AG10803 (cell line): ENCODE measurements at regions not wholly inside any gene's neighbourhood (a gene's known extent, or its start where the extent isn't known, plus 50 kb on each side); places are given as distances from the start of the nearest gene placed in this dataset.

Experiments used
- DNase-seq: peaks from one replicate; pipeline ENCODE4 v3.0.0; 2010; ENCODE audit warnings: low read depth
- H3K4me3 ChIP-seq: 2 replicates; pipeline ENCODE4 v1.5.1; 2011; ENCODE audit warnings: mild to moderate bottlenecking, low read length, control low read depth
- CTCF ChIP-seq: conservative IDR thresholded peaks from 2 replicates; pipeline ENCODE4 v1.5.1; 2011; ENCODE audit warnings: mild to moderate bottlenecking, low read length, control low read depth, inconsistent platforms

DNA sequence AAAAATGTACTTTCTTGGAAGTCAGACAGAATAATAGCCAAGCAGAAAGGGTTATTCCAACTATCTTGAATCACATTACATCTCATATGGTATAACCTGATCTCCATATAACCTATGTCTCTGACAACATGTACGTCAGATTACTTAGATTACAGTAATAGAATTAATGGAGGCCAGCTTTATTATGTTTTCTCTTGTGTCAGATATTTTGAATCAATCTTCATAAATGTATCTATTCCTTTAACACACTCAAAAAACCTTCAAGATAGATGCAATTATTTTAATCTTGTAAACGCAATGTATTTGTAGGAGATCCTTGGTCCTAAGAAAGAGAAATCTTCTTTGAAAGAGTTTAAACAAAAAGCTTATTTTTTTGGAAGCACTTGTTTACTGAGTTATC is 188.4 kb upstream of the KLF12 start:
- DNase-seq, result no peak
- no peak for TF ChIP-seq CTCF
- H3K4me3 ChIP-seq, result no peak overlapping the region

DNA sequence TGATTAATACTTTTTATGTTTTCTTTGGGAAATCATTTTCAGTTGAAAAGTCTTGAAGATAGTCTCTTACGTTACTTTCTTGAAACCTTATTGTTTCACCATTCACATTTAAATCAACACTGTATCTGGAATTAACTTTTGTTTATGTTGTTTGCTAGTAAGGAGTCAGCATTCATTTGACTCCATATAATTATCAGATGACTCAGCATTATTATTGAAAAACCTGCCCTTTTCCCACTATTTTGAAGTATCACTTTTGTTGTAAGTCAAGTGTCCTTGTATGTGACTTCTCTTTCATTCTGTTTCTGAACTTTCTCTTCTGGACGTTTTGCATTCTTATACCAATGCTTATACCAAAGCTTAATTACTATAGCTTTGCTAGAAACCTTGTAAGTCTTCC is 186.1 kb upstream of the KLF12 start:
- no peak overlapping the region for H3K4me3 ChIP-seq
- DNase-seq, result no peak
- no peak for TF ChIP-seq CTCF

- no peak overlapping the region for H3K4me3 ChIP-seq
- no peak for TF ChIP-seq CTCF
- DNase-seq, result no peak
These were observed 182.3 kb upstream of the KLF12 start for GRCh38 chr13:74316547-74316946.

- DNase-seq, result peak; percentile 34
- no peak overlapping the region for H3K4me3 ChIP-seq
- no peak; the same call in 1 of the 2 replicates for TF ChIP-seq CTCF
These were observed 172.3 kb upstream of the KLF12 start for GRCh38 chr13:74306496-74306895.

GRCh38 chr13:74305876-74306275 is 171.7 kb upstream of the KLF12 start:
- no peak for DNase-seq
- TF ChIP-seq CTCF, result no peak
- no peak overlapping the region for H3K4me3 ChIP-seq

DNA sequence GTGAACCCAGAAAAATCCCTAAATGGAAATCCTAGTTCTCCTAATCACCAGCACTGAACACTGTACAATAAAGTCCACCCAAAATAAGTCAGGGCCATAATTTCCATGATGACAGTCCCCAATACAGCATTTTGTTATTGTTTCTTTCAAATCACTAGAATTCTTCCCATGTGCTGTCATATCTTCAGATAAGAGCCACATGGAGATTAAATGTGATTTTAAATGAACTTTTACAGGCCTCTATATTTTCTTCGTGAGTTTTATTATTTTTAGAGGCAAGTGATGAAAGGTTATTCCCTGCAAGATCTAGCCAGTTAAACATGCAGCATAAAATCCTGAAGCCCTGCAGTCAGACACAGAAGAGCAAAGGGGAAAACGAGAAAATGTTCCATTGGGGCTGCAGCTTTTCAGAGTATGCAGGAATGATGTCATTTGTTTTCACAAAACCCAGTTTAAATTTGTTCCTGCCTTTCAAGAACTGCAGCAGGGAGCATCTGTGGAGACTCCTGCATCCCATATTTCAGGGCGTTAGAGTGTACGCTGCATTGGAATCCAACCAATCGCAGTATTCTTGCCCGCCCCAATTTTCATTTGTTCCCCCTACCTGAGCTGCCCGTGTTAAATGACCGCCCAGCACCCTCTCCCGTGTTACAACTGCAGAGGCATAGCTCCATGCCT is 167.2 kb upstream of the KLF12 start:
- TF ChIP-seq CTCF, result no peak
- no peak for DNase-seq
- H3K4me3 ChIP-seq, result no peak overlapping the region

GRCh38 chr13:74300162-74300561 is 166.0 kb upstream of the KLF12 start:
- no peak for DNase-seq
- H3K4me3 ChIP-seq, result no peak overlapping the region
- TF ChIP-seq CTCF, result no peak
